ENCODE measurements at regions not wholly inside any gene's neighbourhood (a gene's known extent, or its start where the extent isn't known, plus 50 kb on each side); places are given as distances from the start of the nearest gene placed in this dataset.

GRCh38 chr14:101056446-101056845, 152.9 kb upstream of the RTL1 start:
- TF ChIP-seq CTCF (IDR thresholded peaks at IDR 0.05; ENCODE audit: poor library complexity, severe bottlenecking): no peak
- TF ChIP-seq EP300 (conservative IDR thresholded peaks at IDR 0.05; ENCODE audit: poor library complexity, severe bottlenecking): no peak
- no peak for TF ChIP-seq REST (IDR thresholded peaks at IDR 0.05; ENCODE audit: borderline replicate concordance)
- no peak for TF ChIP-seq MXI1 (conservative IDR thresholded peaks at IDR 0.05; ENCODE audit: poor library complexity, severe bottlenecking)
- TF ChIP-seq RAD21 (conservative IDR thresholded peaks at IDR 0.05): no peak
- no peak for TF ChIP-seq SMC3 (conservative IDR thresholded peaks at IDR 0.05; ENCODE audit: poor library complexity)
- TF ChIP-seq POLR2AphosphoS5 (IDR thresholded peaks at IDR 0.05): no peak
- TF ChIP-seq EZH2 (IDR thresholded peaks at IDR 0.05; ENCODE audit: borderline replicate concordance, insufficient read depth, low read length, poor library complexity, severe bottlenecking): no peak
- no peak for TF ChIP-seq TAF1 (IDR thresholded peaks at IDR 0.05; ENCODE audit: low read depth)

Measured in neural cell (in vitro differentiated cells).